GM12878 (cell line): ENCODE measurements at regions not wholly inside any gene's neighbourhood (a gene's known extent, or its start where the extent isn't known, plus 50 kb on each side); places are given as distances from the start of the nearest gene placed in this dataset.

Source experiments
- ATAC-seq: fragments of 200-7000 bp; cut with Tn5 transposase; 3 replicates; pipeline ENCODE4 v1.9.1; 2020; ENCODE audit warnings: mild to moderate bottlenecking, moderate library complexity
- BruUV-seq: library from RNA; stranded (reverse); fragments of 400-500 nt; replicated peaks from 2 replicates; lab custom pipeline; 2021; lab: Mats Ljungman, UMichigan
- CTCF ChIA-PET: fragments of 300-600 bp; sonication (Branson Sonifier 250); formaldehyde crosslinking; extraction: SDS; loops from one replicate; lab custom pipeline; 2021; ENCODE audit warnings: inconsistent platforms; lab: Yijun Ruan, JAX
- POLR2A ChIA-PET: fragments of 350-600 bp; formaldehyde crosslinking; extraction: SDS; loops from one replicate; lab custom pipeline; 2021; ENCODE audit warnings: inconsistent platforms; lab: Charles Lee
- RAD21 ChIA-PET: fragments of 300-600 bp; sonication (Branson Sonifier 250); formaldehyde crosslinking; loops from one replicate; lab custom pipeline; 2023; ENCODE audit warnings: antibody characterized with exemption; ENCODE audit not compliant: unreplicated experiment; lab: Charles Lee
- SMC1A ChIA-PET: fragments of 300-600 bp; sonication (Branson Sonifier 250); formaldehyde crosslinking; loops from one replicate; lab custom pipeline; 2023; ENCODE audit not compliant: unreplicated experiment, uncharacterized antibody; lab: Charles Lee
- DNase-seq: peaks from one replicate; pipeline ENCODE4 v3.0.0-alpha.2; 2011; ENCODE audit warnings: low read depth, low spot score
- FAIRE-seq: peaks from 3 replicates; lab custom pipeline; 2011; peaks lifted over from hg19 to GRCh38; lab: Jason Lieb, UNC
- H2AFZ ChIP-seq: 2 replicates; pipeline ENCODE4 v1.6.0; 2011; ENCODE audit warnings: low read depth, low read length, control low read depth; ENCODE audit not compliant: control insufficient read depth
- H3K27ac ChIP-seq: 2 replicates; pipeline ENCODE4 v1.5.1; 2011; ENCODE audit warnings: control low read depth; ENCODE audit not compliant: control insufficient read depth, insufficient read depth
- H3K27me3 ChIP-seq, 2 experiments: replicated peaks in 1 of 2; 2 replicates each; pipeline versions ENCODE4 v1.6.0 to v1.6.1; 2011; ENCODE audit warnings: low read length in 1 of 2; ENCODE audit not compliant: control insufficient read depth in 2 of 2, insufficient read depth in 2 of 2
- H3K36me3 ChIP-seq, 2 experiments: 2 replicates each; pipeline ENCODE4 v1.5.1; 2011; ENCODE audit warnings: low read length in 1 of 2; ENCODE audit not compliant: control insufficient read depth in 2 of 2, insufficient read depth in 2 of 2
- H3K4me1 ChIP-seq: 2 replicates; pipeline ENCODE4 v1.6.1; 2011; ENCODE audit warnings: mild to moderate bottlenecking, low read length, moderate library complexity, mixed read lengths; ENCODE audit not compliant: control insufficient read depth, insufficient read depth
- H3K4me2 ChIP-seq: 2 replicates; pipeline ENCODE4 v1.6.0; 2011; ENCODE audit warnings: control low read depth; ENCODE audit not compliant: control insufficient read depth, insufficient read depth
- H3K4me3 ChIP-seq: fragments of 200-600 bp; sonication (generic); 2 replicates; pipeline ENCODE4 v1.5.1; 2016
- H3K79me2 ChIP-seq: 2 replicates; pipeline ENCODE4 v1.6.0; 2011; ENCODE audit warnings: low read length; ENCODE audit not compliant: control insufficient read depth, insufficient read depth
- H3K9ac ChIP-seq: 2 replicates; pipeline ENCODE4 v1.8.0; 2011; ENCODE audit warnings: low read length, control low read depth, mixed read lengths; ENCODE audit not compliant: control insufficient read depth, insufficient read depth
- H3K9me3 ChIP-seq: replicated peaks from 3 replicates; pipeline ENCODE4 v1.5.1; 2011; ENCODE audit warnings: mild to moderate bottlenecking, low read length; ENCODE audit not compliant: control insufficient read depth, insufficient read depth
- H4K20me1 ChIP-seq: 2 replicates; pipeline ENCODE4 v1.6.0; 2011; ENCODE audit not compliant: control insufficient read depth, insufficient read depth
- ASH2L ChIP-seq: fragments of 300-600, 200-600 bp; sonication (generic); IDR thresholded peaks from 2 replicates; pipeline ENCODE4 v1.6.1; 2017; ENCODE audit warnings: low read depth, mild to moderate bottlenecking, borderline replicate concordance
- BHLHE40 ChIP-seq, 2 experiments: fragments of 450-650 bp in 1 of 2; IDR thresholded peaks; 2 replicates each; pipeline ENCODE4 v1.6.1; 2011 to 2017; ENCODE audit warnings: low read depth in 2 of 2, borderline replicate concordance in 1 of 2, improper control_type of control experiment in 1 of 2, low read length in 1 of 2, mild to moderate bottlenecking in 1 of 2
- CHD1 ChIP-seq: IDR thresholded peaks from 2 replicates; pipeline ENCODE4 v1.6.1; 2012; ENCODE audit warnings: low read depth, low read length, improper control_type of control experiment
- ESRRA ChIP-seq: IDR thresholded peaks from 2 replicates; pipeline ENCODE4 v1.6.1; 2012; ENCODE audit warnings: mild to moderate bottlenecking, low read length, improper control_type of control experiment
- FOXK2 ChIP-seq: fragments of 450-650 bp; IDR thresholded peaks from 2 replicates; pipeline ENCODE4 v1.6.1; 2017; ENCODE audit warnings: mild to moderate bottlenecking, moderate library complexity
- MEF2B ChIP-seq: fragments of 450-650 bp; IDR thresholded peaks from 2 replicates; pipeline ENCODE4 v1.6.1; 2018; ENCODE audit warnings: mild to moderate bottlenecking, moderate library complexity; ENCODE audit not compliant: partially characterized antibody, poor library complexity, severe bottlenecking
- NFXL1 ChIP-seq: fragments of 450-650 bp; IDR thresholded peaks from 2 replicates; pipeline ENCODE4 v1.6.1; 2017; ENCODE audit warnings: antibody characterized with exemption, mild to moderate bottlenecking, borderline replicate concordance
- RBBP5 ChIP-seq: fragments of 200-600 bp; sonication (generic); conservative IDR thresholded peaks from 2 replicates; pipeline ENCODE4 v1.6.1; 2016
- SIX5 ChIP-seq: IDR thresholded peaks from 2 replicates; pipeline ENCODE4 v1.6.1; 2011; ENCODE audit warnings: mild to moderate bottlenecking, low read depth, low read length, moderate library complexity; ENCODE audit not compliant: severe bottlenecking
- YBX1 ChIP-seq: fragments of 450-650 bp; IDR thresholded peaks from 2 replicates; pipeline ENCODE4 v1.6.1; 2016; ENCODE audit warnings: antibody characterized with exemption
- ZBTB11 ChIP-seq: fragments of 450-650 bp; formaldehyde crosslinking; IDR thresholded peaks from 2 replicates; pipeline ENCODE4 v1.5.0; 2022; ENCODE audit warnings: mild to moderate bottlenecking, missing genetic modification characterization
- whole genome bisulfite sequencing: methylation state at CpG from one replicate; pipeline ENCODE4 v1.1.6; 2016; ENCODE audit warnings: low lambda C conversion rate; ENCODE audit not compliant: insufficient replicate concordance, insufficient coverage; ENCODE audit errors: missing lambda C conversion rate; 5-methylcytosine and 5-hydroxymethylcytosine counted together
- in situ Hi-C: fragments of 300-500 bp; cut with MboI; formaldehyde crosslinking; loops from 9 replicates; pipeline ENCODE4 v1.14.3; 2018; ENCODE audit warnings: mixed read lengths
- intact Hi-C: fragments of 100-400 bp; cut with micrococcal nuclease; formaldehyde crosslinking; loops from one replicate; pipeline ENCODE4 v1.14.2; 2022; ENCODE audit not compliant: unreplicated experiment
- TF ChIP-seq, protein P1 (sequence below), 3 experiments: IDR thresholded peaks in 2 of 3; conservative IDR thresholded peaks in 1 of 3; 2 replicates each; pipeline ENCODE4 v1.5.1; 2011; ENCODE audit warnings: low read depth in 3 of 3, low read length in 3 of 3, mild to moderate bottlenecking in 3 of 3, control low read depth in 2 of 3, moderate library complexity in 2 of 3, inconsistent platforms in 1 of 3, mixed read lengths in 1 of 3; ENCODE audit not compliant: control insufficient read depth in 2 of 3, insufficient read depth in 1 of 3; ENCODE audit errors: extremely low read depth in 1 of 3
- TF ChIP-seq, protein P2 (sequence below): IDR thresholded peaks from 2 replicates; pipeline ENCODE4 v1.6.1; 2011; ENCODE audit warnings: low read depth, low read length, improper control_type of control experiment, borderline replicate concordance

- H3K4me3 ChIP-seq = no peak overlapping the region
- no peak overlapping the region for H3K9ac ChIP-seq
- FAIRE-seq (no peak), DNase-seq (no peak), ATAC-seq (no peak)
- no peak overlapping the region for H3K4me2 ChIP-seq
- CTCF ChIA-PET = no interaction called here
- H3K4me1 ChIP-seq = no peaks in the 10 kb centered on the region
- H4K20me1 ChIP-seq = no peaks in the 10 kb centered on the region
- BruUV-seq = no TSS peak
- H3K36me3 ChIP-seq = no peaks in the 10 kb centered on the region; a peak in 1 of 4 replicates
- TF ChIP-seq ESRRA (no peak), BHLHE40 (IDR thresholded peaks at IDR 0.05; ENCODE audit: borderline replicate concordance in 1 of 2, low read depth in 2 of 2, low read length in 1 of 2) (no peak), MEF2B (no peak), YBX1 (no peak), NFXL1 (no peak), SIX5 (no peak), FOXK2 (no peak), ASH2L (no peak), ZBTB11 (CRISPR knock-in tag) (no peak), CHD1 (no peak), RBBP5 (no peak)
- TF ChIP-seq, protein P1, sequence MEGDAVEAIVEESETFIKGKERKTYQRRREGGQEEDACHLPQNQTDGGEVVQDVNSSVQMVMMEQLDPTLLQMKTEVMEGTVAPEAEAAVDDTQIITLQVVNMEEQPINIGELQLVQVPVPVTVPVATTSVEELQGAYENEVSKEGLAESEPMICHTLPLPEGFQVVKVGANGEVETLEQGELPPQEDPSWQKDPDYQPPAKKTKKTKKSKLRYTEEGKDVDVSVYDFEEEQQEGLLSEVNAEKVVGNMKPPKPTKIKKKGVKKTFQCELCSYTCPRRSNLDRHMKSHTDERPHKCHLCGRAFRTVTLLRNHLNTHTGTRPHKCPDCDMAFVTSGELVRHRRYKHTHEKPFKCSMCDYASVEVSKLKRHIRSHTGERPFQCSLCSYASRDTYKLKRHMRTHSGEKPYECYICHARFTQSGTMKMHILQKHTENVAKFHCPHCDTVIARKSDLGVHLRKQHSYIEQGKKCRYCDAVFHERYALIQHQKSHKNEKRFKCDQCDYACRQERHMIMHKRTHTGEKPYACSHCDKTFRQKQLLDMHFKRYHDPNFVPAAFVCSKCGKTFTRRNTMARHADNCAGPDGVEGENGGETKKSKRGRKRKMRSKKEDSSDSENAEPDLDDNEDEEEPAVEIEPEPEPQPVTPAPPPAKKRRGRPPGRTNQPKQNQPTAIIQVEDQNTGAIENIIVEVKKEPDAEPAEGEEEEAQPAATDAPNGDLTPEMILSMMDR (IDR thresholded peaks at IDR 0.05 in 2 of 3, conservative IDR thresholded peaks at IDR 0.05 in 1 of 3; ENCODE audit: control insufficient read depth in 2 of 3, extremely low read depth in 1 of 3, insufficient read depth in 1 of 3, low read depth in 3 of 3, low read length in 3 of 3) = no peak
- TF ChIP-seq, protein P2, sequence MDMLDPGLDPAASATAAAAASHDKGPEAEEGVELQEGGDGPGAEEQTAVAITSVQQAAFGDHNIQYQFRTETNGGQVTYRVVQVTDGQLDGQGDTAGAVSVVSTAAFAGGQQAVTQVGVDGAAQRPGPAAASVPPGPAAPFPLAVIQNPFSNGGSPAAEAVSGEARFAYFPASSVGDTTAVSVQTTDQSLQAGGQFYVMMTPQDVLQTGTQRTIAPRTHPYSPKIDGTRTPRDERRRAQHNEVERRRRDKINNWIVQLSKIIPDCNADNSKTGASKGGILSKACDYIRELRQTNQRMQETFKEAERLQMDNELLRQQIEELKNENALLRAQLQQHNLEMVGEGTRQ = no peak
- H3K79me2 ChIP-seq = no peaks in the 10 kb centered on the region
- H3K9me3 ChIP-seq = no peaks in the 10 kb centered on the region
- no peak overlapping the region for H3K27ac ChIP-seq
- H3K27me3 ChIP-seq = no peaks in the 10 kb centered on the region; a peak in 1 of 4 replicates
- SMC1A ChIA-PET = no interaction called here
- WGBS = 41% methylated on average over 6 of the region's 6 CpGs
- no peak overlapping the region for H2AFZ ChIP-seq
- POLR2A ChIA-PET = no interaction called here
- intact Hi-C loops (no loop called here), in situ Hi-C loops (no loop called here)
- RAD21 ChIA-PET = no interaction called here
Observed at GRCh38 chr21:36646645-36647044, 52.3 kb upstream of the SIM2 start.
